ENCODE measurements at regions not wholly inside any gene's neighbourhood (a gene's known extent, or its start where the extent isn't known, plus 50 kb on each side); places are given as distances from the start of the nearest gene placed in this dataset. TPM values are rescaled to one million over a fixed set of nuclear protein-coding genes. Genes with fewer than 3 reads are reported as not detected.
"Not testable (repeated sequence)": the region's sequence is repeated elsewhere in the genome, so short reads cannot be mapped to it uniquely, and the experiment has no call there.

- not testable (repeated sequence) for H3K9me3 ChIP-seq (ENCODE audit: low read depth, low read length); H3K4me1 ChIP-seq (ENCODE audit: insufficient read depth, low read length); H4K20me1 ChIP-seq (ENCODE audit: insufficient read depth, low read length); H3K4me2 ChIP-seq (ENCODE audit: insufficient read depth, low read length); H3K27me3 ChIP-seq (ENCODE audit: insufficient read depth, low read length); H3K79me2 ChIP-seq (ENCODE audit: insufficient read depth, low read length); H2AFZ ChIP-seq (ENCODE audit: low read length); H3K4me3 ChIP-seq (ENCODE audit: insufficient read depth, low read length); H3K36me3 ChIP-seq (ENCODE audit: insufficient read depth, low read length); DNase-seq (ENCODE audit: insufficient read length, low spot score, missing footprints); H3K27ac ChIP-seq (ENCODE audit: low read depth, low read length)
These were observed 541.5 kb downstream of the ZNF37A start for GRCh38 chr10:38635650-38636049.

Small RNAs in the stretch of these regions (small RNA-seq; reads per million reads assigned to genes)
- gene AL133173.2: not detected
